ENCODE measurements at regions not wholly inside any gene's neighbourhood (a gene's known extent, or its start where the extent isn't known, plus 50 kb on each side); places are given as distances from the start of the nearest gene placed in this dataset.

- Mint-ChIP-seq H3K4me3 (ENCODE audit: low read depth) (no peak overlapping the region), H3K27me3 (no peaks in the 10 kb centered on the region), H3K9me3 (ENCODE audit: low read depth) (no peaks in the 10 kb centered on the region), H3K36me3 (ENCODE audit: insufficient read depth) (no peaks in the 10 kb centered on the region), H3K4me1 (ENCODE audit: low read depth) (peaks cover 8% of the 10 kb centered on the region), H3K27ac (no peak overlapping the region)
- TF ChIP-seq CTCF (IDR thresholded peaks at IDR 0.05; ENCODE audit: unreplicated experiment) = no peak
- DNase-seq (ENCODE audit: low spot score, unreplicated experiment) = no peak
Observed at GRCh38 chr6:24004659-24005058, 121.4 kb upstream of the NRSN1 start.

GRCh38 chr6:24006254-24006653 lies 119.8 kb upstream of the NRSN1 start:
- Mint-ChIP-seq H3K9me3 (ENCODE audit: low read depth) (no peaks in the 10 kb centered on the region), H3K4me3 (ENCODE audit: low read depth) (no peak overlapping the region), H3K4me1 (ENCODE audit: low read depth) (peaks cover 8% of the 10 kb centered on the region), H3K27ac (no peak overlapping the region), H3K27me3 (no peaks in the 10 kb centered on the region), H3K36me3 (ENCODE audit: insufficient read depth) (no peaks in the 10 kb centered on the region)
- TF ChIP-seq CTCF (IDR thresholded peaks at IDR 0.05; ENCODE audit: unreplicated experiment) = no peak
- no peak for DNase-seq (ENCODE audit: low spot score, unreplicated experiment)

GRCh38 chr6:24009319-24009718 lies 116.7 kb upstream of the NRSN1 start:
- H3K27me3 Mint-ChIP-seq = no peaks in the 10 kb centered on the region
- H3K27ac Mint-ChIP-seq = no peak overlapping the region
- H3K4me1 Mint-ChIP-seq (ENCODE audit: low read depth) = peaks cover 8% of the 10 kb centered on the region
- no peak overlapping the region for H3K4me3 Mint-ChIP-seq (ENCODE audit: low read depth)
- no peaks in the 10 kb centered on the region for H3K9me3 Mint-ChIP-seq (ENCODE audit: low read depth)
- no peak for DNase-seq (ENCODE audit: low spot score, unreplicated experiment)
- H3K36me3 Mint-ChIP-seq (ENCODE audit: insufficient read depth) = no peaks in the 10 kb centered on the region
- no peak for TF ChIP-seq CTCF (IDR thresholded peaks at IDR 0.05; ENCODE audit: unreplicated experiment)

GRCh38 chr6:24010133-24010532 lies 115.9 kb upstream of the NRSN1 start:
- Mint-ChIP-seq H3K9me3 (ENCODE audit: low read depth) (no peaks in the 10 kb centered on the region), H3K36me3 (ENCODE audit: insufficient read depth) (no peaks in the 10 kb centered on the region)

GRCh38 chr6:24016286-24016685 lies 109.7 kb upstream of the NRSN1 start:
- Mint-ChIP-seq H3K9me3 (ENCODE audit: low read depth) (no peaks in the 10 kb centered on the region), H3K4me3 (ENCODE audit: low read depth) (no peak overlapping the region), H3K36me3 (ENCODE audit: insufficient read depth) (no peaks in the 10 kb centered on the region), H3K27me3 (peaks cover 3% of the 10 kb centered on the region), H3K4me1 (ENCODE audit: low read depth) (no peaks in the 10 kb centered on the region), H3K27ac (no peak overlapping the region)
- DNase-seq (ENCODE audit: low spot score, unreplicated experiment) = no peak
- no peak for TF ChIP-seq CTCF (IDR thresholded peaks at IDR 0.05; ENCODE audit: unreplicated experiment)

More at GRCh38 chr6:24010133-24010532, 115.9 kb upstream of the NRSN1 start:
- no peak overlapping the region for H3K27ac Mint-ChIP-seq
- no peak overlapping the region for H3K4me3 Mint-ChIP-seq (ENCODE audit: low read depth)
- DNase-seq (ENCODE audit: low spot score, unreplicated experiment) = no peak
- no peak for TF ChIP-seq CTCF (IDR thresholded peaks at IDR 0.05; ENCODE audit: unreplicated experiment)
- H3K4me1 Mint-ChIP-seq (ENCODE audit: low read depth) = peaks cover 7% of the 10 kb centered on the region
- H3K27me3 Mint-ChIP-seq = no peaks in the 10 kb centered on the region

All from progenitor cell of endocrine pancreas (in vitro differentiated cells).